ENCODE measurements at regions not wholly inside any gene's neighbourhood (a gene's known extent, or its start where the extent isn't known, plus 50 kb on each side); places are given as distances from the start of the nearest gene placed in this dataset.
"Not testable (repeated sequence)": the region's sequence is repeated elsewhere in the genome, so short reads cannot be mapped to it uniquely, and the experiment has no call there.

DNA sequence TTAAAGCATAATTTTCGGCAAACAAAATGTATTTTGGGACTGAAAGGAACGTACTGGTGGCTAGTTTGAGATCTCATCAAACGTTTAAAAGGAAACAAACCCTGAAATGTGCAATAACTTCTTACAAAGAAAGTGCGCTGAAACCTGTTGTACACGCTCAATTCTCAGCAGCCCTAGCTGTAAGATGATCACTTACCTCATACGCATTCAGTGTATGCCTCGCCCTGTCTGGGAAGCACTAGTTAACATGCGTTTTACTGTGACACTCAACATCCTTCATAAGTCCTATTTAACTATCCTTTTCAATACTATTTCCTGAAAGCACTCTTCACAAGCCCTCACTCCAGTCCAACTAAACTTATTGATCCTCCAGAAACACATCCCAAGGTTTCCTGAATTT is 485.0 kb upstream of the EDIL3 start (continued):
- TF ChIP-seq ARNT (IDR thresholded peaks at IDR 0.05) (no peak), HMG20A (CRISPR knock-in tag; IDR thresholded peaks at IDR 0.05; ENCODE audit: borderline replicate concordance) (no peak)

DNA sequence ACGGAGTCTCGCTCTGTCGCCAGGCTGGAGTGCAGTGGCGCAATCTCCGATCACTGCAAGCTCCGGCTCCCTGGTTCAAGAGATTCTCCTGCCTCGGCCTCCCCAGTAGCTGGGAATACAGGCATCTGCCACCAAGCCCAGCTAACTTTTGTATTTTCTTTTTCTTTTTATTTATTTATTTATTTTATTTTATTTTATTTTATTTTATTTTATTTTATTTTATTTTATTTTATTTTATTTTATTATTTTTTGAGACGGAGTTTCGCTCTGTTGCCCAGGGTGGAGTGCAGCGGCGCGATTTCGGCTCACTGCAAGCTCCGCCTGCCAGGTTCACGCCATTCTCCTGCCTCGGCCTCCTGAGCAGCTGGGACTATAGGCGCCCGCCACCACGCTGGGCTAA is 479.3 kb upstream of the EDIL3 start:
- H4K20me1 ChIP-seq (ENCODE audit: insufficient read depth, low read length); BruUV-seq (replicated peaks); H3K4me3 ChIP-seq (replicated peaks in 1 of 3; ENCODE audit: insufficient read depth in 1 of 3, low read depth in 2 of 3, low read length in 3 of 3); H3K79me2 ChIP-seq (ENCODE audit: insufficient read depth, low read length); intact Hi-C loops (cut with micrococcal nuclease; ENCODE audit: unreplicated experiment); H2AFZ ChIP-seq (ENCODE audit: low read length); FAIRE-seq; in situ Hi-C loops (cut with HindIII; ENCODE audit: extremely low pct_ligation_motif_present, low pct_unique_long_range_greater_than_20kb); CTCF ChIA-PET (ENCODE audit: low intra/inter-chr PET ratio, low total read pairs); H3K4me2 ChIP-seq (ENCODE audit: low read depth, low read length); ATAC-seq; H3K9ac ChIP-seq (ENCODE audit: insufficient read depth, low read depth, low read length); H3K9me3 ChIP-seq (ENCODE audit: low read length); H3K27ac ChIP-seq (ENCODE audit: extremely low read length, insufficient read depth, low read length); H3K27me3 ChIP-seq (ENCODE audit: control insufficient read depth in 1 of 2, insufficient read depth in 2 of 2, low read length in 2 of 2); H3K4me1 ChIP-seq (ENCODE audit: insufficient read depth, low read length); H3K36me3 ChIP-seq (replicated peaks in 1 of 2; ENCODE audit: control insufficient read depth in 1 of 2, insufficient read depth in 2 of 2, low read length in 2 of 2); DNase-seq (ENCODE audit: low spot score); POLR2A ChIA-PET: not testable (repeated sequence)
- WGBS (ENCODE audit: low lambda C conversion rate): 71% methylated on average over 19 of the region's 19 CpGs

DNA sequence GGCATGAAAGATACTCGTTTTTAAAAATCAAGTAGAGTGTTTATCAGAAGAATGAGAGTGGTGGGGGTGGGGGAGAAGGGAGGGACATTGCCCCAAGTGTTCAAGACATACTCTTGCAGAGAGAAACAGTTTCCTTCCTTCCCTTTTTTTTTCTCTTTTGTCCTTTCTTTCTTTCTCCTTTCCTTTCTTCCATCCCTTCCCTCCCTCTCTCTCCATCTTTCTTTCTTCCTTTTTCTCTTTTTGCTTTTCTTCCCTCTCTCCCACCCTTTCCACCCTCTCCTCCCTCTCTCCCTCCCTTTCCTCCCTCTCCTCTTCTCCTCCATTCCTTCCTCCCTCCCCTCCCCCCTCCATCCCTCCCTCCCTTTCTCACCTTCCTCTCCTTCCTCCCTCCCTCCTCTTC is 478.3 kb upstream of the EDIL3 start:
- intact Hi-C loops (cut with micrococcal nuclease; ENCODE audit: unreplicated experiment): no loop called here
- H3K36me3 ChIP-seq (replicated peaks in 1 of 2; ENCODE audit: control insufficient read depth in 1 of 2, insufficient read depth in 2 of 2, low read length in 2 of 2): no peaks in the 10 kb centered on the region
- POLR2A ChIA-PET: no interaction called here
- no peak for ATAC-seq
- no peaks in the 10 kb centered on the region for H3K79me2 ChIP-seq (ENCODE audit: insufficient read depth, low read length)
- no TSS peak for BruUV-seq (replicated peaks)
- H3K9me3 ChIP-seq (ENCODE audit: low read length): no peaks in the 10 kb centered on the region
- FAIRE-seq: no peak
- in situ Hi-C loops (cut with HindIII; ENCODE audit: extremely low pct_ligation_motif_present, low pct_unique_long_range_greater_than_20kb): no loop called here
- CTCF ChIA-PET (ENCODE audit: low intra/inter-chr PET ratio, low total read pairs): no interaction called here
- H3K27ac ChIP-seq (ENCODE audit: extremely low read length, insufficient read depth, low read length): no peak overlapping the region
- H3K4me2 ChIP-seq (ENCODE audit: low read depth, low read length): no peak overlapping the region
- no peak overlapping the region for H3K4me3 ChIP-seq (replicated peaks in 1 of 3; ENCODE audit: insufficient read depth in 1 of 3, low read depth in 2 of 3, low read length in 3 of 3)
- no peaks in the 10 kb centered on the region for H3K4me1 ChIP-seq (ENCODE audit: insufficient read depth, low read length)
- no peak overlapping the region for H3K9ac ChIP-seq (ENCODE audit: insufficient read depth, low read depth, low read length)
- TF ChIP-seq ZNF737 (CRISPR knock-in tag; IDR thresholded peaks at IDR 0.05; ENCODE audit: borderline replicate concordance): no peak
- no peak for TF ChIP-seq ZBTB7A (CRISPR knock-in tag; IDR thresholded peaks at IDR 0.05)
- TF ChIP-seq SAP130 (CRISPR knock-in tag; IDR thresholded peaks at IDR 0.05; ENCODE audit: low read depth): no peak
- TF ChIP-seq ZNF891 (CRISPR knock-in tag; IDR thresholded peaks at IDR 0.05): no peak
- no peak for TF ChIP-seq ZNF460 (CRISPR knock-in tag; IDR thresholded peaks at IDR 0.05; ENCODE audit: borderline replicate concordance)
- TF ChIP-seq ZNF136 (CRISPR knock-in tag; IDR thresholded peaks at IDR 0.05; ENCODE audit: low read depth): no peak
- peak; percentile 49 for TF ChIP-seq HNRNPK (IDR thresholded peaks at IDR 0.05; ENCODE audit: low read depth, low read length, poor library complexity, severe bottlenecking)
- H3K27me3 ChIP-seq (ENCODE audit: control insufficient read depth in 1 of 2, insufficient read depth in 2 of 2, low read length in 2 of 2): no peaks in the 10 kb centered on the region
- H4K20me1 ChIP-seq (ENCODE audit: insufficient read depth, low read length): no peaks in the 10 kb centered on the region
- WGBS (ENCODE audit: low lambda C conversion rate): 5% methylated on average over 1 of the region's 1 CpG
- no peak overlapping the region for H2AFZ ChIP-seq (ENCODE audit: low read length)
- no peak for DNase-seq (ENCODE audit: low spot score)

Measured in HepG2 (cell line).